Kidney epithelial cell (primary cell): ENCODE measurements at regions not wholly inside any gene's neighbourhood (a gene's known extent, or its start where the extent isn't known, plus 50 kb on each side); places are given as distances from the start of the nearest gene placed in this dataset.

Source experiments
- DNase-seq: peaks from one replicate; pipeline ENCODE4 v3.0.0-alpha.2; 2010; ENCODE audit warnings: low read depth
- H3K27me3 ChIP-seq: 2 replicates; pipeline ENCODE4 v1.6.0; 2011; ENCODE audit warnings: low read length; ENCODE audit not compliant: control insufficient read depth, insufficient read depth
- H3K36me3 ChIP-seq: 2 replicates; pipeline ENCODE4 v1.5.1; 2011; ENCODE audit warnings: low read length; ENCODE audit not compliant: control insufficient read depth, insufficient read depth
- H3K4me3 ChIP-seq: 2 replicates; pipeline ENCODE4 v1.5.1; 2011; ENCODE audit warnings: low read depth, mild to moderate bottlenecking, control low read depth, low read length
- CTCF ChIP-seq: IDR thresholded peaks from 2 replicates; pipeline ENCODE4 v1.5.1; 2011; ENCODE audit warnings: mild to moderate bottlenecking, moderate library complexity, low read length, control low read depth, inconsistent platforms; ENCODE audit not compliant: insufficient read depth, poor library complexity, severe bottlenecking

DNA sequence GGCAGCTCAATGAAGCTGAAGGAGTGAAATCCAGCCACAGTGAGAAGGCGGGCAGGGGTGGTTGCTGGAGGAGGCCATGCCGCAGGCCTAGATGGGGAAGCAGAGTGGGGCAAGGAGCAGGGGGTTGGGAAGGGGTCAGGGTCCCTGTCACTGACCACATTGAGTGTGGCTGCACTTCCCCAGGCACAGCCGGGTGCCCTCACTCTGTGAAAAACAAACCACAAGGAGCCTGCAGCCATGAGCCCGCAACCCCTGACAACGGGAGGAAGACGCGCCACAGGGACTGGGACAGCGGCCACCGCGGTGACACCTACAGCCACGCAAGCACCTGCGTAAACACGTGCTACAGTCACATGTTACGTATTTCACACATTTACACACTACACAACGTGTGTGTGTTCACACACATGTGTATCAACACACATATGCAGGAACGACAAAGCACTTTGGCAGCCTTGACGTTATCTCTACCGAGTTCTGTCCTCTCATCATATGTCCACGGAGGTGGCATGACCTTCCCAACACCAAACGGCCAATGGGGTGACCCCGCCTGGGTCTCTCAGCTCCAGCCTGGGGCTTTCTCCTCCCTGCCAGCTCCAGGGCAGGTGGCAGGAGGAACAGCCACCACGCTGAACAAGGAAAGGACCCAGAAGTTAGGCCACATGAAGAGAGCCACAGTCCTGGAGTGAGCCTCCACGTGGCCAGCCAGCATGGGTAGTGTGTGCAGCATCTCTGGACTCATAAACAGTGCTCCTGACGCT is 137.6 kb upstream of the RPS6KA2 start:
- Histone ChIP-seq H3K27me3 (no peaks in the 10 kb centered on the region), H3K36me3 (no peaks in the 10 kb centered on the region), H3K4me3 (no peak overlapping the region)
- no peak for TF ChIP-seq CTCF
- DNase-seq = no peak

DNA sequence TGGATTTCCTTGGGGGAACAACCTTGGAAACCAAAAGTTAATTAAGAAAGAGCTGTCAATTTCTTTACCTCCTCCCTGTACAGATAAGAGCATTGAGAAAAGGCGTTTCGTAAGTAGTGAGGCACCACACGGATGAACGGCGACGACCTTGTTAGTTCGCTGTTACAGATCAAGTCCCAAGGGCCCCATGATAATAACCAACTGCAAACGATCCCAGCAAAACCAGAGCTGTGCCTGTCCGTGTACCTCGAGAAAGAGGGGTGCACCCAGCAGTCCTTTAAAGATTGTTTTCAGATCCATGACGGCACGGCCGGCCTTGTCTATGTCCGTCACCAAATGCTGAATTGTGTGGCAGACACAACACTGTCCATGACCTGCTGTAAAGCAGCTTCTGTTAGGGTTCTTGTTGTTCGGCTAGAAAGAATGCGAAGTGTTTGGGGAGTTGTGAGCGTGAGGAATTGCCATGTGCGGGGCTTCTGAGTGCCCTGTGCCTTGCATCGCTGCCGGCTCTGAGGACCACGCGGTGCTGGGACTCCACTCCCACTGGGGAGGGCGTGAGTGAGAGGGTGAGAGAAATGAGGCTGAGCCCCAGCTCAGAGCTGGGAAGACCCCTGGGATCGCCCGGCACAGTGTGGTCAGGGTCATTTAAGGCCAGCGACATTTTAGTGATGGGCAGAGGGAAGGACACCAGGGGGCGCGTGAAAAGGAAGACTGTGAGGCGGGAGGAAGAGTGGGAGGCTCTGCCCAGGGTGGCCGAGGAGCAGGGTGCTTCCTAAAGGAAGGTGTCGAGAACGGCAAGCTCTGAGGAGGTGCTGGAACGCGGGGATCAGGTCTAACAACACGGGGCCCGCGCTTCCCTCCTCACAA is 136.8 kb upstream of the RPS6KA2 start:
- Histone ChIP-seq H3K4me3 (no peak overlapping the region), H3K27me3 (no peaks in the 10 kb centered on the region), H3K36me3 (no peaks in the 10 kb centered on the region)
- no peak for TF ChIP-seq CTCF
- DNase-seq = no peak

GRCh38 chr6:166761801-166762200 is 134.8 kb upstream of the RPS6KA2 start:
- Histone ChIP-seq H3K27me3 (no peaks in the 10 kb centered on the region), H3K4me3 (no peak overlapping the region), H3K36me3 (no peaks in the 10 kb centered on the region)
- no peak for TF ChIP-seq CTCF
- DNase-seq = no peak

GRCh38 chr6:166760288-166760687 is 133.2 kb upstream of the RPS6KA2 start:
- DNase-seq = no peak
- no peaks in the 10 kb centered on the region for H3K36me3 ChIP-seq
- H3K27me3 ChIP-seq = no peaks in the 10 kb centered on the region
- TF ChIP-seq CTCF = no peak
- no peak overlapping the region for H3K4me3 ChIP-seq

DNA sequence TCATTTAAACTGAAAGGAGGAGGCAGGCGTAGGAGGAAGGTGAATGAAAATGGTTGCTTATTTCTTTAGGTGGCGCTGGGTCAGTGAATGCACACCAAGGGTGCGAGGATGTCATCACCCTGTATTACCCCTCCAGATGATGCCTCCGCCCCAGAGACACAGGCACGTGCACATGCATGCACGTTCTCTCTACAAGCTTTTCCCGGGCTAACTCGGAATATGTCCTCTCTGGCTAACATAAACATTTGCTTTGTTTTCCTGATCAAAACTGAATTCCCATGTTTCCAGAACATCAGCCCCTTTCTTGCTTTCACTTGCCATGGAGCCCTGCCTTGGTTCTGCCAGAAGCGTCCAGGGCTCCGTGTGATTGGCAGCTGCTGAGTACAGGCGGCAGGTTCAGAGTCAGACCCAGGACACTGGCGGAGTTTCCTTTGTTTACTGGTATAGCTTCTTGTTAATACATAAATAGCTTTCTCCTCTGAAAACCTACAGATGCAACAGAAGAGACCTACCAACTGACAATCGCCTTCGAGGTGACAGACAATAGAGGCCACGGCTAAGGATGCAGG is 131.2 kb upstream of the RPS6KA2 start:
- no peak for DNase-seq
- Histone ChIP-seq H3K27me3 (no peaks in the 10 kb centered on the region), H3K36me3 (no peaks in the 10 kb centered on the region), H3K4me3 (no peak overlapping the region)
- no peak for TF ChIP-seq CTCF
